Tibial artery (tissue), 4 donors: ENCODE measurements at regions not wholly inside any gene's neighbourhood (a gene's known extent, or its start where the extent isn't known, plus 50 kb on each side); places are given as distances from the start of the nearest gene placed in this dataset.

Source experiments
- DNase-seq, 2 donors: peaks; one replicate each; pipeline ENCODE4 v3.0.0-alpha.2; 2019
- H3K27ac ChIP-seq, 2 donors: fragments of 200-600 bp; sonication (generic) in 1 of 2; 1 replicate in 1 of 2; 2 replicates in 1 of 2; pipeline ENCODE4 v1.5.1; 2018 to 2019; ENCODE audit warnings: mild to moderate bottlenecking in 1 of 2
- H3K27me3 ChIP-seq, 2 donors: fragments of 200-600 bp; sonication (generic) in 1 of 2; one replicate each; pipeline versions ENCODE4 v1.5.1 to v1.6.0; 2016 to 2019
- H3K36me3 ChIP-seq, 3 donors: fragments of 200-600 bp; sonication (generic) in 2 of 3; one replicate each; pipeline ENCODE4 v1.5.1; 2016 to 2019; ENCODE audit warnings: mild to moderate bottlenecking in 2 of 3
- H3K4me1 ChIP-seq, 4 donors: fragments of 200-600 bp; sonication (generic) in 2 of 4; 1 replicate in 3 of 4; 2 replicates in 1 of 4; pipeline ENCODE4 v1.5.1; 2016 to 2019
- H3K4me3 ChIP-seq, 2 donors: fragments of 200-600 bp; sonication (generic) in 1 of 2; 1 replicate in 1 of 2; 2 replicates in 1 of 2; pipeline ENCODE4 v1.5.1; 2018 to 2019; ENCODE audit warnings: mild to moderate bottlenecking in 2 of 2
- H3K9me3 ChIP-seq, 3 donors: fragments of 200-600 bp; sonication (generic) in 1 of 3; one replicate each; pipeline ENCODE4 v1.5.1; 2016 to 2019
- CTCF ChIP-seq, 2 experiments: fragments of 200-600 bp in 1 of 2; fragments of 450-650 bp in 1 of 2; IDR thresholded peaks; one replicate each; pipeline ENCODE4 v1.5.1; 2017 to 2019; ENCODE audit warnings: antibody characterized with exemption in 2 of 2, mild to moderate bottlenecking in 1 of 2, moderate library complexity in 1 of 2
- intact Hi-C: fragments of 100-400 bp; cut with DNase I; formaldehyde crosslinking; loops from one replicate; pipeline ENCODE4 v1.15.0; 2023; ENCODE audit warnings: low total_unique reads

DNA sequence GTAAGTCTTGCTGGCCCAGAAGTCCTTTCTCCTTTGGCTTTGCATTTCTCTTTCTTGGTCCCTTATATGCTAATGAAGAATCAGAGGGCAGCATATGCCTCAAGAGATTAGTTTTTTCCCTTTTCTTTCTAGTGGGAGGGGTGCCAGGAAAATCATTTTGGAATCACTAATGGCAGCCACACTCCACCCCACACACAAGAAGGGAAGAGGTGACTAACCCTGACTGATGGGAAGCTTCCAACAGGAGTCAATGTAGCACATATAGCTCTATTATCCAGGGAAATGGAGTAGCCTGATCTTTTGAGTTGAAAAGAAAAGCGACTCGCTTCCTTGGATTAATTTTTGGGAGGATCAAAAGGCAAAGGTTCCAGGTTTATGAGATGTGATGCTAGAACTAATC lies 225.3 kb downstream of the KIF20B start:
- intact Hi-C loops, result no loop called here
- TF ChIP-seq CTCF (IDR thresholded peaks at IDR 0.05), result no peak
- H3K27me3 ChIP-seq, result no peaks in the 10 kb centered on the region
- H3K4me3 ChIP-seq, result no peak overlapping the region
- no peak overlapping the region for H3K27ac ChIP-seq
- peaks cover 0 to 7% (median 0%) of the 10 kb centered on the region in 3 donors for H3K9me3 ChIP-seq
- no peaks in the 10 kb centered on the region for H3K4me1 ChIP-seq
- H3K36me3 ChIP-seq, result no peaks in the 10 kb centered on the region
- no peak for DNase-seq

GRCh38 chr10:89929282-89930026 lies 228.1 kb downstream of the KIF20B start:
- no peak for DNase-seq
- no peak overlapping the region for H3K4me3 ChIP-seq
- H3K9me3 ChIP-seq, result peaks cover 0 to 7% (median 0%) of the 10 kb centered on the region in 3 donors
- no peak for TF ChIP-seq CTCF (IDR thresholded peaks at IDR 0.05)
- intact Hi-C loops, result no loop called here
- no peaks in the 10 kb centered on the region for H3K4me1 ChIP-seq
- no peak overlapping the region for H3K27ac ChIP-seq
- H3K36me3 ChIP-seq, result no peaks in the 10 kb centered on the region
- no peaks in the 10 kb centered on the region for H3K27me3 ChIP-seq

DNA sequence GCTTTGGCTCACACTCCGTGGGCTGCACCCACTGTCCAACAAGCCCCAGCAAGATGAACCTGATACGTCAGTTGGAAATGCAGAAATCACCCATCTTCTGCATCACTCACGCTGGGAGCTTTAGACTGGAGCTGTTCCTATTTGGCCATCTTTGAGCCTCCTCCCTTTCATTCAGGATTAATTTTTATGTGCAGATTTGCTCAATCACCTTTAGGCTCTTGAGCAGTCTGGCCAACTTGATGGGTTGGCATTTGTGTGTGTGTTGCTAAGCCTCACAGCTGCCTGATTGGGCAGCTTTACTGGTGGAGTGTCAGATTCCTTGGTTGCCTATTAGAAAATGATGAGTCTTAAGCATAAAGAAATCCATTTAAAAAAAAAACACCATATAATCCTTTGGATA lies 236.1 kb downstream of the KIF20B start:
- Histone ChIP-seq H3K4me1 (peaks cover 0 to 3% (median 0%) of the 10 kb centered on the region in 4 donors), H3K4me3 (no peak overlapping the region), H3K27me3 (no peaks in the 10 kb centered on the region), H3K9me3 (no peaks in the 10 kb centered on the region), H3K36me3 (no peaks in the 10 kb centered on the region), H3K27ac (no peak overlapping the region)
- no peak for DNase-seq
- no peak for TF ChIP-seq CTCF (IDR thresholded peaks at IDR 0.05)
- intact Hi-C loops, result no loop called here

DNA sequence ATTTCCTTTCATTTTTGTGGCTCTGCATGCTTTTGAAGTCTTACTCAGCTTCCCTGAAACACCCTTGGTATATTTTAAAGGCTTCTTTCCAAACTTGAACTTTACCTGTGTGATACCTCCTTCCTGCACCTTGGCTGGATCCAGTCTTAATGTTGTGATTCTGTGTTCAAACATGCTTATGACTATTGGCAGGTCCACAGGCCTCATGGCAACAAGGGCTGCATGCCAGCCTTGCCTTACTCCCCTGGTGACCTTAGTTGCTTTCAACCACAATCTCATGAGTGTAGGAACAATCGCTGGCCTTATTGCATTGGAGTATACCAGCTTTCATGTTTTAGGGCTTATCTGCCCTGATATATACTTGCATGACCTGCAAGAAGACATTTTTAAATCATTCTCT lies 238.7 kb downstream of the KIF20B start:
- intact Hi-C loops, result no loop called here
- no peaks in the 10 kb centered on the region for H3K27me3 ChIP-seq
- H3K36me3 ChIP-seq, result no peaks in the 10 kb centered on the region
- H3K4me1 ChIP-seq, result peaks cover 0 to 3% (median 0%) of the 10 kb centered on the region in 4 donors
- H3K27ac ChIP-seq, result no peak overlapping the region
- no peak for TF ChIP-seq CTCF (IDR thresholded peaks at IDR 0.05)
- no peaks in the 10 kb centered on the region for H3K9me3 ChIP-seq
- no peak for DNase-seq
- H3K4me3 ChIP-seq, result no peak overlapping the region

DNA sequence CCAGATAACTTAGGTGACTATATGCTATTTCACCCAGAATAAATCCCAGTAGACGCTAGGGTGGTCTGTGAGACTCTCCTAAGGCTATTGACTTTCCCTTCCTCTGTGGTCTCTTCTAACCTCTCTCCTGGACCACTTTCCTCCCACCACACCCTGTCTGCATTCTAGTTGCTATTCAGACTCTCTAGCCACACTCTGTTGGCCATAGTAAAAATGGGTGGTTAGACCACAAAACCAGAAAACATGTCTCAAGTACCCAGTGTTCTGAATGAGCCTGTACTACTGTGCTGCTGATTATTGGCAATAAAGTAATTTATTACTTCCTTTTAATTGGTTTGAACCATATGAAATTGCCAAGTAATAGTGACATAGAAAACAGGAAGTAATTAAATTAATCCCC lies 240.8 kb downstream of the KIF20B start:
- H3K4me3 ChIP-seq, result no peak overlapping the region
- no peak for TF ChIP-seq CTCF (IDR thresholded peaks at IDR 0.05)
- intact Hi-C loops, result no loop called here
- H3K27me3 ChIP-seq, result no peaks in the 10 kb centered on the region
- H3K9me3 ChIP-seq, result no peaks in the 10 kb centered on the region
- no peak for DNase-seq
- H3K27ac ChIP-seq, result no peak overlapping the region
- H3K36me3 ChIP-seq, result no peaks in the 10 kb centered on the region
- H3K4me1 ChIP-seq, result peaks cover 0 to 7% (median 1%) of the 10 kb centered on the region in 4 donors
